Stomach (tissue), 8 donors: ENCODE measurements at regions not wholly inside any gene's neighbourhood (a gene's known extent, or its start where the extent isn't known, plus 50 kb on each side); places are given as distances from the start of the nearest gene placed in this dataset.

ENCODE experiments used
- DNase-seq, 2 donors: peaks; one replicate each; pipeline versions ENCODE4 v3.0.0 to v3.0.0-alpha.2; 2013 to 2019
- H3K27ac ChIP-seq, 5 donors: fragments of 200-600 bp in 4 of 5; sonication (generic) in 4 of 5; one replicate each; pipeline ENCODE4 v1.5.1; 2013 to 2019; ENCODE audit warnings: mild to moderate bottlenecking in 1 of 5, moderate library complexity in 1 of 5
- H3K27me3 ChIP-seq, 3 donors: fragments of 200-600 bp; sonication (generic); one replicate each; pipeline ENCODE4 v1.5.1; 2017 to 2019; ENCODE audit warnings: mixed run types in 1 of 3
- H3K36me3 ChIP-seq, 4 donors: fragments of 200-600 bp; sonication (generic); 1 replicate in 3 of 4; 2 replicates in 1 of 4; pipeline ENCODE4 v1.5.1; 2016 to 2019
- H3K4me1 ChIP-seq, 4 donors: fragments of 200-600 bp; sonication (generic); one replicate each; pipeline ENCODE4 v1.5.1; 2016 to 2019
- H3K4me3 ChIP-seq, 4 donors: fragments of 200-600 bp; sonication (generic) in 3 of 4; one replicate each; pipeline ENCODE4 v1.5.1; 2016 to 2019; ENCODE audit warnings: mild to moderate bottlenecking in 1 of 4
- H3K9me3 ChIP-seq, 4 donors: fragments of 200-600 bp; sonication (generic); one replicate each; pipeline ENCODE4 v1.5.1; 2016 to 2019
- EP300 ChIP-seq: sonication (generic); formaldehyde crosslinking; IDR thresholded peaks from one replicate; pipeline ENCODE4 v1.6.1; 2017; ENCODE audit warnings: antibody characterized with exemption
- POLR2A ChIP-seq, 4 donors: fragments of 450-650 bp; IDR thresholded peaks; one replicate each; pipeline ENCODE4 v1.6.1; 2016; ENCODE audit warnings: antibody characterized with exemption in 4 of 4, control low read depth in 2 of 4, mild to moderate bottlenecking in 1 of 4, moderate library complexity in 1 of 4
- POLR2AphosphoS5 ChIP-seq, 3 donors: sonication (generic); formaldehyde crosslinking; IDR thresholded peaks; one replicate each; pipeline ENCODE4 v1.6.1; 2016; ENCODE audit warnings: antibody characterized with exemption in 3 of 3
- WGBS, 5 donors: extraction: QIAGEN DNeasy Blood & Tissue Kit in 3 of 5; methylation state at CpG; one replicate each; pipeline versions ENCODE4 v1.1.5 to v1.1.7; 2013 to 2018; 5-methylcytosine and 5-hydroxymethylcytosine counted together
- intact Hi-C: fragments of 100-400 bp; cut with DNase I; formaldehyde crosslinking; loops from one replicate; pipeline ENCODE4 v1.15.1; 2023; ENCODE audit warnings: low total_unique reads
- TF ChIP-seq, protein P1 (sequence below), 7 experiments: fragments of 450-650 bp in 4 of 7; fragments of 200-600 bp in 3 of 7; sonication (generic) in 3 of 7; IDR thresholded peaks; one replicate each; pipeline ENCODE4 v1.5.1; 2016 to 2019; ENCODE audit warnings: antibody characterized with exemption in 7 of 7, control low read depth in 2 of 7, mild to moderate bottlenecking in 1 of 7
- donor health status: healthy with polysubstance abuse.
- donor health status: Bipolar disorder and iron deficiency.
- donor health status: healthy.

DNA sequence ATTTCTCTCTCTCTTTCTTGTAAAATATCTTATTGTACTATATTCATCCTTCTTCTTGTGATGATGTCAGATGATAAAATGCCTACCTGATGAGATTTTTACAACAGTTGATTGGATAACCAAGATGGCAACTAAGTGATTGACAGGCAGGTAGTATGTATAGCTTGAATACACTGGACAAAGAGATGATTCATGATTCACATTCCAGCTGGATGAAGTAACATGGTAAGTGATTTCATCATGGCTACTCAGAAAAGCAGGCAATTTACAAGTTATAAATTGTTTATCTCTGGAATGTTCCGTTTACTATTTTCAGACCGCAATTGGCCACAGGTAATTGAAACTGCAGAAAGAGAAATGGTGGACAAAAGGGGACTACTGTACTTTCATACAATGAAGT, 1471.7 kb upstream of the C9orf72 start:
- Histone ChIP-seq H3K9me3 (no peaks in the 10 kb centered on the region), H3K36me3 (no peaks in the 10 kb centered on the region), H3K4me1 (no peaks in the 10 kb centered on the region), H3K27me3 (no peaks in the 10 kb centered on the region), H3K27ac (no peak overlapping the region), H3K4me3 (no peak overlapping the region)
- 68 to 92% (median 89%) methylated on average over 2 of the region's 2 CpGs for WGBS, 5 donors
- DNase-seq, result no peak
- intact Hi-C loops, result no loop called here
- TF ChIP-seq POLR2AphosphoS5 (IDR thresholded peaks at IDR 0.05), result no peak
- TF ChIP-seq EP300, result no peak
- TF ChIP-seq POLR2A (IDR thresholded peaks at IDR 0.05), result no peak
- TF ChIP-seq, protein P1, sequence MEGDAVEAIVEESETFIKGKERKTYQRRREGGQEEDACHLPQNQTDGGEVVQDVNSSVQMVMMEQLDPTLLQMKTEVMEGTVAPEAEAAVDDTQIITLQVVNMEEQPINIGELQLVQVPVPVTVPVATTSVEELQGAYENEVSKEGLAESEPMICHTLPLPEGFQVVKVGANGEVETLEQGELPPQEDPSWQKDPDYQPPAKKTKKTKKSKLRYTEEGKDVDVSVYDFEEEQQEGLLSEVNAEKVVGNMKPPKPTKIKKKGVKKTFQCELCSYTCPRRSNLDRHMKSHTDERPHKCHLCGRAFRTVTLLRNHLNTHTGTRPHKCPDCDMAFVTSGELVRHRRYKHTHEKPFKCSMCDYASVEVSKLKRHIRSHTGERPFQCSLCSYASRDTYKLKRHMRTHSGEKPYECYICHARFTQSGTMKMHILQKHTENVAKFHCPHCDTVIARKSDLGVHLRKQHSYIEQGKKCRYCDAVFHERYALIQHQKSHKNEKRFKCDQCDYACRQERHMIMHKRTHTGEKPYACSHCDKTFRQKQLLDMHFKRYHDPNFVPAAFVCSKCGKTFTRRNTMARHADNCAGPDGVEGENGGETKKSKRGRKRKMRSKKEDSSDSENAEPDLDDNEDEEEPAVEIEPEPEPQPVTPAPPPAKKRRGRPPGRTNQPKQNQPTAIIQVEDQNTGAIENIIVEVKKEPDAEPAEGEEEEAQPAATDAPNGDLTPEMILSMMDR (IDR thresholded peaks at IDR 0.05), result no peak

GRCh38 chr9:29060041-29060440, 1486.8 kb upstream of the C9orf72 start:
- Histone ChIP-seq H3K27ac (no peak overlapping the region), H3K27me3 (no peaks in the 10 kb centered on the region), H3K4me1 (no peaks in the 10 kb centered on the region), H3K4me3 (no peak overlapping the region), H3K36me3 (no peaks in the 10 kb centered on the region), H3K9me3 (no peaks in the 10 kb centered on the region)
- intact Hi-C loops, result no loop called here
- no peak for TF ChIP-seq EP300
- no peak for TF ChIP-seq POLR2A (IDR thresholded peaks at IDR 0.05)
- TF ChIP-seq, protein P1 (IDR thresholded peaks at IDR 0.05), result no peak
- no peak for TF ChIP-seq POLR2AphosphoS5 (IDR thresholded peaks at IDR 0.05)
- no peak for DNase-seq
- WGBS, 5 donors, result 50 to 68% (median 56%) methylated on average over 1 of the region's 1 CpG

- intact Hi-C loops, result no loop called here
- TF ChIP-seq, protein P1 (IDR thresholded peaks at IDR 0.05), result no peak
- DNase-seq, result no peak
- H3K27ac ChIP-seq, result no peak overlapping the region
- H3K36me3 ChIP-seq, result no peaks in the 10 kb centered on the region
- H3K9me3 ChIP-seq, result no peaks in the 10 kb centered on the region
- no peak overlapping the region for H3K4me3 ChIP-seq
- no peaks in the 10 kb centered on the region for H3K27me3 ChIP-seq
- 29 to 67% (median 63%) methylated on average over 1 of the region's 1 CpG for WGBS, 5 donors
- no peaks in the 10 kb centered on the region for H3K4me1 ChIP-seq
These were observed 1489.2 kb upstream of the C9orf72 start for GRCh38 chr9:29062446-29062845.

DNA sequence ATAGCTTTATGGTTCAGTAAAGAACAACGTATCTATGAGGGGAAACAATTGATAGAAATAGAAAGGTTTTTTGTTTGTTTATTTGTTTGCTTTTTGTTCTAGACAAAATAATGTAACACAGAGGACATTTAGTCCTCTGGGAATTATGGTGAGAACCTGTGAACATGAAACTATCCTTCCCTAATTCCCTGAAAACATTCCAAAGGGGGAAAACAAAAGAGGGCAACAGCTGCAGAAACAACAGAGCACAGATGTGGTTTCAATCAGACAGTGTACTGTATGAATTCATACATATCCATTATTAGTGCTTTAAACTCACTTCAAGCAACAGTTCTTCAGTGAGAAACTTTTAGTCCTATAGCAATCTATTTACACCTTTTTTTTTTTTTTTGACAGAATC, 1489.8 kb upstream of the C9orf72 start:
- WGBS, 5 donors, result 60 to 84% (median 70%) methylated on average over 1 of the region's 1 CpG
- DNase-seq, result no peak

More for the DNA sequence above, 1489.8 kb upstream of the C9orf72 start:
- no peaks in the 10 kb centered on the region for H3K27me3 ChIP-seq
- intact Hi-C loops, result no loop called here
- no peaks in the 10 kb centered on the region for H3K9me3 ChIP-seq
- no peak overlapping the region for H3K27ac ChIP-seq
- TF ChIP-seq POLR2AphosphoS5 (IDR thresholded peaks at IDR 0.05), result no peak
- TF ChIP-seq EP300, result no peak
- TF ChIP-seq POLR2A (IDR thresholded peaks at IDR 0.05), result no peak
- TF ChIP-seq, protein P1 (IDR thresholded peaks at IDR 0.05), result no peak
- no peak overlapping the region for H3K4me3 ChIP-seq
- no peaks in the 10 kb centered on the region for H3K4me1 ChIP-seq
- no peaks in the 10 kb centered on the region for H3K36me3 ChIP-seq
